T-helper 1 cell (primary cell): ENCODE measurements at regions not wholly inside any gene's neighbourhood (a gene's known extent, or its start where the extent isn't known, plus 50 kb on each side); places are given as distances from the start of the nearest gene placed in this dataset.
"Not testable (repeated sequence)": the region's sequence is repeated elsewhere in the genome, so short reads cannot be mapped to it uniquely, and the experiment has no call there.

Experiments used
- DNase-seq, 5 donors: peaks; one replicate each; pipeline ENCODE4 v3.0.0-alpha.2; 2012 to 2020

- peak in 1 of 5 donors; percentile 49 for DNase-seq
These were observed 125.3 kb upstream of the ZEB2 start for GRCh38 chr2:144645083-144645778.

- DNase-seq, result no peak
These were observed 124.6 kb upstream of the ZEB2 start for GRCh38 chr2:144644549-144644948.

DNA sequence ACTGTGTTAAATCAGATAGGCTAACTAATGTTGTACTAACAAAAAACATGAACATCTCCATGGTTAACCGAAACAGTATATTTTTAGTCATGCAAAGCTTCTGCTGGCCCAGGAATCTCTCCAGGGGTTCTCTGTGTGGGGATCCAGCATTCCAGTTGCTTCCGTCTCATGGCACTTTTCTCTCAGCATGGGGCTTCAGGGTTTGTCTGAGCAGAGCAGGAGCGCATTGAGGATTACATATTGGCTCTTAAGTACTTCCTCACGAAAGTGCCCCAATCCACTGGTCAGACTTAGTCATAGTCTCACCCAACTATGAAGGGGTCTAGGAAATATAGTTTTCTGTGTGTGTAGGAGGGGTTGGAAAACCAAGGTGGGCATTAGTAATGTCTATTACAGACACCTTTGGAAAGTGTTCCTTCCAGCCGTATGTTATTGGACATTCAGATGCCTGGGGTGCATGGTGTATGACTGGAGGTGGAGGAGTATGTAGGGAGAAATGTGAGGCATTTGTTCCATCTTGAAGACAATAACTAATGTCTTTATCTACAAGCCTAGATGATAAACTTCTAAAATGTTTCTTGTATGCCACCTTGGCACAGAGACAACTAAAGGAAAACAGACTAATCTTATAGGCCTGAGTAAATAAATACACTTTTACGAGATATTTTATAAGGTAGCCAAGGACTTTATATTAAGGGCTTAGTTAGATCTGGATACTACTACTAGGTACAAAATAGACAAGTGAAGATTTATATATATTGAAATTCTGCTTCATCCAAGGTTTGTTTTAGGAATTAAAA, 123.8 kb upstream of the ZEB2 start:
- no peak for DNase-seq

DNA sequence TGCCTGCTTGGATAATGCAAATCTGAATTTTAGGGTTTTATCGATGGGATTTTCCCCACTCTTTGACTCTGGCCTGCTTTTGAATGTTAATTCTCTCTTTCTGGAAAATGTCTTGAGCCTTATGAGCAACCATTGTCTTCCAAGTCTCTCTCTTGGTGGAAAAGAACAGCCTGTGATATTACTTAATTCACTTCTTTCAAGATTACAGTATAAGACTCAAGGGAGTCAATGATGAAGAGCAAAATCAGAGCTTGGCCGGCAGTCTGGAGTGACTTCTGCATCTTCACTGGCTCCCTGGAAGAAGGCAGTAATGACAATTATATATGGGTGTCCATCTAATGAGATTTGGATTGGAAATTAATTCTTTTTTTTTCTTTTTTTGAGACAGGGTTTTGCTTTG, 122.9 kb upstream of the ZEB2 start:
- DNase-seq, result no peak

DNA sequence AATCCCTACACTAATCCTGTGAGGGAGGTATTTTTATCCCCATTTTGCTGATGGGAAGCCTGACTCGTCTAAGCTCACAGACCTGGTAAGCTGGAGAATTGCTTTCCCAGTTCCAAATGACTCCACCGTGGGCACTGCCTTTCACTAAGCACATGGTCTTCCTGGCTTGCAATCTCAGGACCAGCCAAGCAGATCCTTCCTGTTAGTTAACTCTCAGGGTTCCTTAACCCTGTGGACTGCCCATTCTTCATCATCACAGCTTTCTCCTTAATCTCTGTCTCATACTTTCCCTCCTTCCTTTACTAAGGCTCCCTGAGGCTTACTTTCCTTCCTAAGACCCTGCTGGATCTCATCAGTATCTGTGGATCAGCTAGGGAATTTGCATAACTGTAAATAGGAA, 122.2 kb upstream of the ZEB2 start:
- DNase-seq, result no peak

DNA sequence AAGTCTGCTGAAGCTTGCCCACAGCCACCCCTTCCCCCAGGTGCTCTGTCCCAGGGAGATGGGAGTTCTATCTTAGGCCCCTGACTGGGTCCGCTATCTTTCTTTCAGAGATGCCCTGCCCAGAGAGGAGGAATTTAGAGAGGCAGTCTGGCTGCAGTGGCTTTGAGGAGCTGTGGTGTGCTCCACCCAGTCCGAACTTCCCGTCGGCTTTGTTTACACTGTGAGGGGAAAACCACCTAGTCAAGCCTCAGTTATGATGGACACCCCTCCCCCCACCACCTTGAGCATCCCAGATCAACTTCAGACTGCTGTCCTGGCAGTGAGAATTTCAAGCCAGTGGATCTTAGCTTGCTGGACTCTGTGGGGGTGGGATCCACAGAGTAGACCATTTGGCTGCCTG, 118.3 kb upstream of the ZEB2 start:
- not testable (repeated sequence) for DNase-seq

- not testable (repeated sequence) for DNase-seq
These were observed 116.9 kb upstream of the ZEB2 start for GRCh38 chr2:144636860-144637259.

DNA sequence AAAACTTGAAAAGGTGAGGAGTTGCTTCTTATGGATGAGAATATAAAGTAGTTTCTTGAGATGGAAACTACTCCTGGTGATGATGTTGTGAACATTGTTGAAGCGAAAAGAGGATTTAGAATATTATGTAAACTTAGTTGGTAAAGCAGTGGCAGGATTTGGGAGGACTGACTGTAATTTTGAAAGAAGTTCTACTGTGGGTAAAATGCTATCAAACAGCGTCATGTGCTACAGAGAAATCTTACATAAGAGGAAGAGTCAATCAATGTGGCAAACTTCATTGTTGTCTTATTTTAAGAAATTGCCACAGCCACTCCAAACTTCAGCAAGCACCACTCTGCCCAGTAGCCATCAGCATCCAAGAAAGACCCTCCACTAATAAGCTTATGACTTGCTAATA, 112.9 kb upstream of the ZEB2 start:
- DNase-seq, result no peak

GRCh38 chr2:144631636-144632035, 111.7 kb upstream of the ZEB2 start:
- DNase-seq, result no peak

DNA sequence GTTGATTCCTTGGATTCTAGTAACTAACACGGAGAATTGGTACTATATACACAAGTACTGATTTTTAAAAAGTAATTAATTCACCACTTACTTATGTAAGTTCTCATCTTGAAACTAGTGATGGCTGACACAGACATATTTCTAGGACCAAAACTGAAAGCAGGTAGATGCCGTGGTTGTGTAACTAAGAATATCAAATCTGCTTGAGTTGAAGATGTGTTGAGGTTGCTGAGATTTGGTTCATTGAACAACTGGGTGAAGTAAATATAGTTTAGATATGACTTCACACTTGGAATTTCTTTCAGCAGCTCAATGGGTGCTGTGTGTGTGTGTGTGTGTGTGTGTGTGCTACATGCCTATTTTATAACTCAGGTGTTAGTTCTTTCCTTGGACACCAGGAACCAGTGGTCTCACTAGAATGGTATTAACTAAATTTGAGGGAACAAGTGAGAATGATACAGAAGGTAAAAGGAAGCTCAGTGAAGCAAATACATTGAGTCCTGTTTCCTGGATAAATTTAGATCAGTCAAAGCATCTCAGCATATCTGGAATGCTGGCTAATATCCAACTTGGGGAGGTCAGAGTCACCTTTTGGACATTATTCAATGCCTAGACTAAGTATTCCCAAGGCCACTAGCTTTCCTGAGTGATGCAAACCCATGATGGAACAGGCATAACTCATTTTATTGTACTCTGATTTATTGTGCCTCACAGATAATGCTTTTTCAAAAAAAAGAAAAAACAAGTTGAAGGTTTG, 110.7 kb upstream of the ZEB2 start:
- DNase-seq, result peak in 1 of 5 donors; percentile 20

DNA sequence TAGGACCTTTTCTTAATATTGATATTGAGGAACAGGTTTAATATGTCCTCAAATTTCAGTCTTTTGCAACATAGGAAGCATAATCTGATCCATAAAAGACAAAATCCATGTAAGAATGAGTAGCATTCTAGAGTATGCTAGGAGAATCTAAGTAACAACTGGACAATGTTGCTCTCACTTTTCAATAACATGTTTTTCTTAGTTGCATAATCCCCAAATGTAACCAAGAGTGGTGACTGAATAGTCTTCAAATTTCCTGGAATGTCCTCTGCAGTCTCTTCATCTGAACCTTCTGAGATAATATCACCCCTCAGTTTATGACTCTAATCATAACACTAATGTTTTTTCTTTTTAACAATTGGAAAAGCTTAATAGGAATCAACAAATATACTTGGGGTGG, 110.0 kb upstream of the ZEB2 start:
- no peak for DNase-seq

GRCh38 chr2:144628566-144628965, 108.6 kb upstream of the ZEB2 start:
- DNase-seq, result no peak

GRCh38 chr2:144625626-144626025, 105.7 kb upstream of the ZEB2 start:
- no peak for DNase-seq

GRCh38 chr2:144625226-144625625, 105.3 kb upstream of the ZEB2 start:
- no peak for DNase-seq

DNA sequence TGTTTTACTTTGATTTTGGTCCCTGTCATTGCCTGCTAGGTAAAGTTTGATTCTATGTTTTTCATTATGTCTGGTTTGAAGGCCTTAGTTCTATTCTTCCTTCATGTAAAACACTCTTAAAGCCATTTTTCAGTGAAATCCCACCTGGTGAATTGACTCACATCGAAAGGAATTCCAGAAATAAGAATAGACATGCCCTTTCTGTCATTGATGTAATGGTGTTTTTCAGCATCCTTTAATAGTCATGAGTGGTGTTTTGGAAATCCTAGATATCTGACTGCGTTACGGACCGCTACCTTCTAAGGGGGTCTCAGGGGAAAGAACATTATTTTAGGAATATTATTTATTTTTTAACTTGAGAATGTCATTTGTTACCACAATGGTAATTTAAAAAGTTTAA, 104.5 kb upstream of the ZEB2 start:
- DNase-seq, result no peak

- not testable (repeated sequence) for DNase-seq
These were observed 102.5 kb upstream of the ZEB2 start for GRCh38 chr2:144622373-144622772.

DNA sequence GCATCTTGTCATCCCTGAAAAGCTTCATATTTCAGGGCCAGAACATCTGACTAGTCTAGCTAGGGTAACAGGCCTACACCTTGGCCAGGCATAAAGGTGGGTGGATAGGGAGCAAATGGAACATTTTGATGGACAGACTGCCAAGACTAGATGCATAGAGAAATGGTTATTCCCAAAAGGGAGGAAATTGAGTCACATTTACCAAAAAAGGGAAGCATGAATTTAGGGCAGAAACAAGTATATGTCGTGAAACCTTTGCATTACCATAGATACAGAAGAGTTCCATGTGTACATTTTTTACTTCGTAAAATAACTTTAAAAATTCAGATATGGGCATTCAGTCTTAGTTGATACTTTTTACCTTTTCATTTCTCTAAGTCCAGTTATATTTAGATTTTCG, 101.3 kb upstream of the ZEB2 start:
- no peak for DNase-seq

DNA sequence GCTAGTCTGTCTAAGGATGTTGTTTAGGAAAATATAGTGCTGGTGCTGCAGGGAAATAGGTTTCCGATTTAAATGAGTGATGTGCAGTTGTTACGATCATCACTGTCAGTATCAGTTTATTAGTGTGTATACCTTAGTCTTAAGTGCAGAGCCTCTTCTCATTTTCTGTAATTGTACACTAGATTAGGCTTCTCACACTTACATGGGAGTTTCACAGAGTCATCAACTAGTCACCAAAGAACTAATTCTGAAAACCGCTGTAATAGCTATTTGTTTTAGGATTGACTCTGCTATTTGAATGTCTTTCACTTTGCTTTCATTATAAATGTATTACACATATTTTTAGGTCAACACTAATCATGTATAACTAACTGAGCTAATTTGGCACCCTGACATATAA, 99.8 kb upstream of the ZEB2 start:
- DNase-seq, result no peak

DNA sequence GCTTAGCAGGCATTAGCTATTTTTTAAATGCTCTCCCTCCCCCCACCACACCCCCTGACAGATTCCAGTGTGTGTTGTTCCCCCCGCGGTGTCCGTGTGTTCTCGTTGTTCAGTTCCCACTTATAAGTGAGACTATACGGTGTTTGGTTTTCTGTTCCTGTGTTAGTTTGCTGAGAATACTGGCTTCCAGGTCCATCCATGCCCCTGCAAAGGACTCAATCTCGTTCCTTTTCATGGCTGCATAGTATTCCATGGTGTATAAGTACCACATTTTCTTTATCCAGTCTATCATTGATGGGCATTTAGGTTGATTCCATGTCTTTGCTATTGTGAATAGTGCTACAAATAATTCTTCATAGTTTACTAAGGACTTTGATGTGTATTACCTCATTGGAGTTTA, 97.3 kb upstream of the ZEB2 start:
- DNase-seq, result not testable (repeated sequence)

DNA sequence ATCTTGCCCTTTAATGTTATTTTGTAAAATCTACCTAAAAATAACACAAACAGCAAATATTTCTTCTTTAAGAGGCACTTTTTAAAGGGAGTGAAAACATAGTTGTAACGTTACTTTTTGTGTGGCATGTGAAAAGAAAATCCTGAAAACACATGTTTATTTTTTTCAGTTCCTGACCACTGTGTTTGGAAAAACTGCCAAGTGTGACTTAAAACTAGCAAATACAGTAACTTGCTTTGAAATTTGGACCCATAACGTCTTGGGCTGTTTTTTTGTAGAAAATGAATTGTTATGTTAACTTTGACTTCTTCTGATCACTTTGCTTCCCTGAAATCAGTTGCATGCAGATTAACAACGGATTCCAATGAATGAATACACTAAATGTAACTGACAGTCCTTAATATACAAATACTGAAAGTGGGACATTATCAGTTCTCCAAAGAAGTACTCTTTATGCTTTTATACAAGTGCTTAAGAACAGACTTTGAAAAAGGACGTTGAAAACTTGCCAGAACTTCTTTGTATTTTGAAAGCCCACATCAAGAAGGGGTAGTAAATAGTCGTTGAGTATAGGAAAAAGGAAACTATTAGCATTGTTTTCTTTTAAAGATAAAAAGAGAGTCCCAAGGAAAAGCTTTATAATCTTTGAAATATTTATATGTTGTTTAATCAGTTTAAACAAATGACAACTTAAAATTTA, 96.1 kb upstream of the ZEB2 start:
- DNase-seq, result no peak

GRCh38 chr2:144607891-144608521, 88.1 kb upstream of the ZEB2 start:
- DNase-seq, result no peak

GRCh38 chr2:144607099-144607498, 87.2 kb upstream of the ZEB2 start:
- DNase-seq, result no peak
